ENCODE measurements at regions not wholly inside any gene's neighbourhood (a gene's known extent, or its start where the extent isn't known, plus 50 kb on each side); places are given as distances from the start of the nearest gene placed in this dataset.
"Not testable (repeated sequence)": the region's sequence is repeated elsewhere in the genome, so short reads cannot be mapped to it uniquely, and the experiment has no call there.

DNA sequence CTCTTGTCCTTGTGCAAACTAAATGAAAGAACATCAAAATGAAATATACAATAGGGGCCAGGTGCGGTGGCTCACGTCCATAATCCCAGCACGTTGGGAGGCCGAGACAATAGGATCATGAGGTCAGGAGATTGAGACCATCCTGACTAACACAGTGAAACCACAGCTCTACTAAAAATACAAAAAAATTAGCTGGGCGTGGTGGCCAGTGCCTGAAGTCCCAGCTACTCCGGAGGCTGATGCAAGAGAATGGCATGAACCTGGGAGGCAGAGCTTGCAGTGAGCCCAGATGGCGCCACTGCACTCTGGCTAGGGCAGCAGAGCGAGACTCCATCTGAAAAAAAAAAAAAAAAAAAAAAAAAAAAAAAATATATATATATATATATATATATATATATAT, 132.7 kb upstream of the HSFY2 start:
- H3K9me3 Mint-ChIP-seq; H3K27me3 Mint-ChIP-seq (ENCODE audit: low read depth); H3K27ac Mint-ChIP-seq; DNase-seq (ENCODE audit: low spot score); intact Hi-C loops (cut with micrococcal nuclease); H3K36me3 Mint-ChIP-seq (ENCODE audit: low read depth); H3K4me3 Mint-ChIP-seq (ENCODE audit: low read depth); H3K4me1 Mint-ChIP-seq (ENCODE audit: low read depth): not testable (repeated sequence)

GRCh38 chrY:18904296-18904695, 130.8 kb upstream of the HSFY2 start:
- Mint-ChIP-seq H3K36me3 (ENCODE audit: low read depth) (no peaks in the 10 kb centered on the region), H3K4me1 (ENCODE audit: low read depth) (no peaks in the 10 kb centered on the region), H3K27ac (no peak overlapping the region), H3K9me3 (no peaks in the 10 kb centered on the region), H3K27me3 (ENCODE audit: low read depth) (no peaks in the 10 kb centered on the region), H3K4me3 (ENCODE audit: low read depth) (no peak overlapping the region)
- intact Hi-C loops (cut with micrococcal nuclease): no loop called here
- DNase-seq (ENCODE audit: low spot score): no peak

DNA sequence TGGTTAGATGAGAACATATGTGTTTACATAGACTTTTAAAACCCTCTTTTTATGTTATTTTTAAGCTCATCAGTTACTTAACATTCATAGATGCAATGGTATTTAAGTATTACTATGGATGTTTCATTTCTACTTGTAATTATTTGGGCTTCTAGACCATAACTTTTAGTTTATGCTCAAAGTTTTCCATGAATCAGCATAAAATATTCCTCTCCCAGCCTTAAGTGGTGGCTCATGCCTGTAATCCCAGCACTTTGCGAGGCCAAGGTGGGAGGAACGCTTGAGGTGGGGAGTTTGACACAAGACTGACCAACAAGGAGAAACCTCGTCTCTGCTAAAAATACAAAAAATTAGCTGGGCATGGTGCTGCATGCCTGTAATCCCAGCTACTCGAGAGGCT, 118.5 kb upstream of the HSFY2 start:
- Mint-ChIP-seq H3K9me3 (peaks cover 4% of the 10 kb centered on the region), H3K27ac (no peak overlapping the region), H3K36me3 (ENCODE audit: low read depth) (no peaks in the 10 kb centered on the region), H3K4me1 (ENCODE audit: low read depth) (no peaks in the 10 kb centered on the region), H3K4me3 (ENCODE audit: low read depth) (no peak overlapping the region), H3K27me3 (ENCODE audit: low read depth) (no peaks in the 10 kb centered on the region)
- DNase-seq (ENCODE audit: low spot score): no peak
- intact Hi-C loops (cut with micrococcal nuclease): no loop called here

DNA sequence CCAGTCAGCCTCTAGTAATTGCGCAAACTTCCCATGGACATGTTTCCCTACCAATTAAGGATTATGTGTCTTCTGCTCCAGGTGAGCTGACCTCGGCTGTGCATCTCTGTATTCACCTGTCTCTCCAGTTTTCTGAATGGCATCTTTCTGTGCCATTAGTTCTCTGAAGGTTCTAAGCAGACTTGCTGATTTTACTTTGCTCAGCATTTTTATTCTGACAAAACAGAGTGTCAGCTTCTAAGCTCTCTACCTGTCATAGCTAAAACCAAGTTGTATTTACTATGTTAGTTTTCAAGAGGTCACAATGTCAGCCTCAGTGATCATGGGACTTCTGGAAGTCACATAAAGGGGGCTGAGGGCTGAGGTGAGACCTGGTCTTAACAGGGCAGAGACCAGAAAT, 116.0 kb upstream of the HSFY2 start:
- Mint-ChIP-seq H3K9me3 (no peaks in the 10 kb centered on the region), H3K36me3 (ENCODE audit: low read depth) (no peaks in the 10 kb centered on the region), H3K27ac (no peak overlapping the region), H3K4me3 (ENCODE audit: low read depth) (no peak overlapping the region), H3K27me3 (ENCODE audit: low read depth) (no peaks in the 10 kb centered on the region), H3K4me1 (ENCODE audit: low read depth) (no peaks in the 10 kb centered on the region)
- intact Hi-C loops (cut with micrococcal nuclease): no loop called here
- DNase-seq (ENCODE audit: low spot score): no peak

DNA sequence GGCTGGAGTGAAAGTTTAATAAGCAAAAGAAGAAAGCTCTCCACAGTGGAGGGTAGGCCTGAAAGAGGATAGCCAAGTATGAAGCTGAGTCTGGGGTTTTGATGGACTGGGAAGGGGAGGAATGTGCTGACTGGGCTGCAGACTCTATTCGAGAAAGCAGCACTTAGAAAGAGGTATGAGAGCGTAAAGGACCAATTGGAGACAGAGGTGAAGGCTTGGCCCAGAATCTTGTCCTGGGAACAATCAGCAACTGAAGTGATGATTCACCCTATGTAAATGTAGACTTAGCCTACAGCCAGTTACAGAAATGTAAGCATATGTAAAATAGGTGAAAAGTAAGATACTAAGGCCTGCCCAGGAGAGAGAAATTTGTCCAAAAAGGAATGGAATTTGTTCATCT, 111.2 kb upstream of the HSFY2 start:
- Mint-ChIP-seq H3K36me3 (ENCODE audit: low read depth) (no peaks in the 10 kb centered on the region), H3K4me3 (ENCODE audit: low read depth) (no peak overlapping the region), H3K27me3 (ENCODE audit: low read depth) (no peaks in the 10 kb centered on the region)

DNA sequence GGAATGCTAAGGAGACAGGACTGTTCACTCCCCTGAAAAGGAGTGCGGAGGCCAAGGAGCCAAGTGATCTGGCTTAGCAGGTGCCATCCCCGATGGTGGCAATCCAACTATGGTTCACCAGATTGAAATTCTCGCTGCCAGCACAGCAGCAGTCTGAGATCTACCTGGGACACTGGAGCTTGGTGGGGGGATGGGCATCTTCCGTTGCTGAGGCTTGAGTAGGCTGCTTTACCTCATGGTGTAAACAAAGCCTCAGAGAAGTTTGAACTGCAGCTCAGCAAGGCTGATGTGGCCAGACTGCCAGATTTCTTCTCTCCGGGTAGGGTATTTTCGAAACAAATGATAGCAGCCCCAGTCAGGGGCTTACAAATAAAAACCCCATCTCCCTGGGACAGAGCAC, 95.6 kb upstream of the HSFY2 start:
- H3K27ac Mint-ChIP-seq; H3K9me3 Mint-ChIP-seq; intact Hi-C loops (cut with micrococcal nuclease); H3K4me1 Mint-ChIP-seq (ENCODE audit: low read depth); H3K36me3 Mint-ChIP-seq (ENCODE audit: low read depth); H3K4me3 Mint-ChIP-seq (ENCODE audit: low read depth); H3K27me3 Mint-ChIP-seq (ENCODE audit: low read depth); DNase-seq (ENCODE audit: low spot score): not testable (repeated sequence)

More for the DNA sequence above, 111.2 kb upstream of the HSFY2 start:
- no peaks in the 10 kb centered on the region for H3K4me1 Mint-ChIP-seq (ENCODE audit: low read depth)
- no peak for DNase-seq (ENCODE audit: low spot score)
- intact Hi-C loops (cut with micrococcal nuclease): no loop called here
- no peak overlapping the region for H3K27ac Mint-ChIP-seq
- H3K9me3 Mint-ChIP-seq: no peaks in the 10 kb centered on the region

- H3K36me3 Mint-ChIP-seq (ENCODE audit: low read depth); intact Hi-C loops (cut with micrococcal nuclease); H3K4me1 Mint-ChIP-seq (ENCODE audit: low read depth); H3K9me3 Mint-ChIP-seq; H3K4me3 Mint-ChIP-seq (ENCODE audit: low read depth); H3K27ac Mint-ChIP-seq; H3K27me3 Mint-ChIP-seq (ENCODE audit: low read depth); DNase-seq (ENCODE audit: low spot score): not testable (repeated sequence)
These were observed 93.5 kb upstream of the HSFY2 start for GRCh38 chrY:18866887-18867551.

DNA sequence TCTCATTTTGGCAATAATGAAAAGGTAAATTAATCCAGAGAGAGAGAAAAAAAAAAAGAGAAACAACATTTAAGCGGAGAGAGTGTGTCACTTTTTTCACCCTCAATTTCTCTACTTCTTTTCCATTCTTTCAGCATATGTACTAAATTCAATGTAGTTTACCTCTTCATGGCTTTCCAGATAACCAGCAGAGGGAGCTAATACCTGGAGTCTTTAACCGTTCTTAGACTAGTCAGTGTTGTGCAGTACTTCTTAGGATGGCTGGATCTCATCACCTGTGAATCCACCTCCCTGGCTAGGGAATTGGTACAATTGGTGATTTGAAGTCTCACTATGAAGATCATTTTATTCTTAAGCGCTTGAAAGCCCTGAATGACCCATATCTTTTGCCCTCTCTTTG, 87.3 kb upstream of the HSFY2 start:
- H3K27me3 Mint-ChIP-seq (ENCODE audit: low read depth); H3K9me3 Mint-ChIP-seq: not testable (repeated sequence)

GRCh38 chrY:18858484-18859191, 85.1 kb upstream of the HSFY2 start:
- H3K27ac Mint-ChIP-seq; H3K27me3 Mint-ChIP-seq (ENCODE audit: low read depth); intact Hi-C loops (cut with micrococcal nuclease): not testable (repeated sequence)

More for the DNA sequence above, 87.3 kb upstream of the HSFY2 start:
- H3K36me3 Mint-ChIP-seq (ENCODE audit: low read depth); H3K4me3 Mint-ChIP-seq (ENCODE audit: low read depth); H3K4me1 Mint-ChIP-seq (ENCODE audit: low read depth); DNase-seq (ENCODE audit: low spot score); intact Hi-C loops (cut with micrococcal nuclease); H3K27ac Mint-ChIP-seq: not testable (repeated sequence)

GRCh38 chrY:18855184-18855583, 81.6 kb upstream of the HSFY2 start:
- H3K4me3 Mint-ChIP-seq (ENCODE audit: low read depth); DNase-seq (ENCODE audit: low spot score); H3K36me3 Mint-ChIP-seq (ENCODE audit: low read depth); H3K4me1 Mint-ChIP-seq (ENCODE audit: low read depth); intact Hi-C loops (cut with micrococcal nuclease); H3K9me3 Mint-ChIP-seq; H3K27ac Mint-ChIP-seq; H3K27me3 Mint-ChIP-seq (ENCODE audit: low read depth): not testable (repeated sequence)

More at GRCh38 chrY:18858484-18859191, 85.1 kb upstream of the HSFY2 start:
- H3K4me3 Mint-ChIP-seq (ENCODE audit: low read depth); H3K4me1 Mint-ChIP-seq (ENCODE audit: low read depth); DNase-seq (ENCODE audit: low spot score); H3K9me3 Mint-ChIP-seq; H3K36me3 Mint-ChIP-seq (ENCODE audit: low read depth): not testable (repeated sequence)

DNA sequence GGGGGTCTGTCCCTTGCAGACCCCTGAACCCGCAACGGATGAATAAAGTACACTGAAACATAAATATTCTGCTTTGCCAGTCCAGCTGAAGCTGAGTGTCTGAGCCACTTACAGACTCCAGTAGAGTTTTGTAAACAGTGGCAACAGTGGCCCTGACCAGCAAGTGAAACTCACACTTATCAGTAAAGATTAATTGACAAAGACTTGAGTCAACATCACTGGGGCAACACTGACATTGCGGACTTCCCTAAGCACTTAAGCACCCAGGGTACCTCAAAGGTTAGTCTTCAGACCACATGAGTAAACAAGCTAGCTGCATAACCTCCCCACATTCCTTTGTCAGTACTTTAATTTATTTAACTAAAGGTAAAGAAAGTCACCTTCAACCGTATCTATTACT, 79.8 kb upstream of the HSFY2 start:
- H3K27ac Mint-ChIP-seq; H3K9me3 Mint-ChIP-seq; H3K4me3 Mint-ChIP-seq (ENCODE audit: low read depth); H3K27me3 Mint-ChIP-seq (ENCODE audit: low read depth); H3K36me3 Mint-ChIP-seq (ENCODE audit: low read depth); intact Hi-C loops (cut with micrococcal nuclease); H3K4me1 Mint-ChIP-seq (ENCODE audit: low read depth); DNase-seq (ENCODE audit: low spot score): not testable (repeated sequence)

DNA sequence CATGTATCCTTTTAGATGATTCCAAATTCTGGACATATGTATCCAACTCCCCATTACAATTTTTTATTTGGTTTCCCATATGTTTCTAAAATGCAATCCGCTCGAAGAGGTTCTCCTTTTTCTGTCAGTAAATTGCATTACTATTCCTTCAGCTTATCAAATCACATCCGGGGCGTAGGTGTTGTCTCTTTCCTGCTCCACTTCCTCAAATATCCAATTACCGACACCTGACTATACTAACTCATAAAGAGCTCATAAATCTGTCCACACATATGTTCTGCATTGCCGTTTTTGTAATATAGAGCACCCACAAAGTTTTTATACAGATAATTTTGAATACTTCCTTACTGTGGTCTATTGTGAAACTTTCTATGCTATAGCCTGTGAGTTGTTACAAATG, 63.1 kb upstream of the HSFY2 start:
- H3K4me1 Mint-ChIP-seq (ENCODE audit: low read depth); DNase-seq (ENCODE audit: low spot score); H3K9me3 Mint-ChIP-seq; H3K27me3 Mint-ChIP-seq (ENCODE audit: low read depth); H3K27ac Mint-ChIP-seq; H3K36me3 Mint-ChIP-seq (ENCODE audit: low read depth); H3K4me3 Mint-ChIP-seq (ENCODE audit: low read depth); intact Hi-C loops (cut with micrococcal nuclease): not testable (repeated sequence)
